OCI-LY7 (cell line): ENCODE measurements at regions not wholly inside any gene's neighbourhood (a gene's known extent, or its start where the extent isn't known, plus 50 kb on each side); places are given as distances from the start of the nearest gene placed in this dataset.

Source experiments
- CTCF ChIP-seq: fragments of 200-600 bp; sonication (generic); conservative IDR thresholded peaks from 2 replicates; pipeline ENCODE4 v1.5.1; 2014; ENCODE audit warnings: mild to moderate bottlenecking, antibody characterized with exemption, low read length, moderate library complexity, mixed read lengths
- EZH2phosphoT487 ChIP-seq: fragments of 200-600 bp; sonication (generic); IDR thresholded peaks from 2 replicates; pipeline ENCODE4 v1.6.1; 2018; ENCODE audit warnings: low read depth, borderline replicate concordance, mild to moderate bottlenecking, mixed run types, antibody characterized with exemption, low read length, moderate library complexity, mixed read lengths

- no peak for TF ChIP-seq CTCF
- no peak for TF ChIP-seq EZH2phosphoT487
These were observed 93.1 kb upstream of the ZDHHC17 start for GRCh38 chr12:76670776-76671175.
